ENCODE measurements at regions not wholly inside any gene's neighbourhood (a gene's known extent, or its start where the extent isn't known, plus 50 kb on each side); places are given as distances from the start of the nearest gene placed in this dataset.

DNA sequence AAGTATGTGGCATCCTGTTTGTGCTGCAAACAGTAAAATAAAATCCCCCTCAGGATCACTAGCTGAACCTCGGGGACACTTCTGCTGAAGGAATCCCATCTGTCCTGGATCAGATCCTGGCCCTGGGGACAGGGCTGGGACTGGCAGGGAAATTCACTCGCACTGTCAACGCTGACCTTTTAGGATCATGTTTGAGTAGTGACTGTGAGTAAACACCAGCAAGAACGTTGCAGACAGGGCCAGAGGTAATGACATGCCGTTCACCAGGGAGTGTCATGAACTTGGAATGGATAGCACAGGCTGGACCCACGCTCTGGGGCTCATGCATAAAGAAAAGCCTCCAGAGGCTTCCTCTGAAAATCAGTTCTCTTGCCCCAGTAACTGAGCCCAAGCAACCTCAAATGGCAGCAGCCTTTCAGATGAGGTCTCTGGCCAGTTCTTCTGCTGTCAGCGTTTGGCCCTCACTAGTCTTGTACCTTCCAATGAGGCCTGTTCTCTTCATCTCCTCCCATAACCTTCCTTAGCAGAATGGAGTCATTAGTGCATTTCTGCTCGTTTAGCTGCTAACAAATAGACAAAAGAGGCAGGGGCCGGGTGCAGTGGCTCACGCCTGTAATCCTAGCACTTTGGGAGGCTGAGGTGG lies 51.0 kb upstream of the BARX2 start:
- no peak for DNase-seq

DNA sequence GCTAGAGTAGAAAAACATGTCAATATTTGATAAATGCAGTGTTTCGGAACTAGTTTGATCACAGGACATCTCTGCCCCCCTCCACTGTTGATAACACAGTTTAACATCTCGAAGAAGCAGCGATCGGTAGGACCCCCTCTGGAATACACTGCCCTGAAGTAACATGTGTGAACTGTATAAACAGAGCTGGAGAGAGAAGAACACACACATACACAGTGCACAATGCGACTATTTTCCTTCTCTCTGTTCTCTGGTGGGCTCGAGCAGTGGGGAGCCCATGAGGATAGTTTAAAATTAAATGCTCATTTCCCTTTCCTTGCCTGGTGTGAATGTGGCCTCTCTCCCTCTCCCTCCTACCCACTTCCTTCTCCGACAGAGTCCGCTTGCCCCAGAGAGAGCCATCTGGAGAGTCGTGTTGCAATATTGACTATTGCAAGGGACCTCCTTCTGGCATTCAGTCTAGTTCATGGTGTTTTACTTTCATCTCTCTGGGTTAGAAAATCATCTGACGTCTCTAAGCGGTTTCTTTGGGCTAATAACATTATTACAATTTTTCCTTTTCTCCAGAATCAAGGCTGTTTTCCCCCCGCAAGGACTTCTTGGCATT lies 51.6 kb upstream of the BARX2 start:
- DNase-seq = peak; percentile 19

- DNase-seq = no peak
Measured at GRCh38 chr11:129322941-129323340, 52.7 kb upstream of the BARX2 start.

DNA sequence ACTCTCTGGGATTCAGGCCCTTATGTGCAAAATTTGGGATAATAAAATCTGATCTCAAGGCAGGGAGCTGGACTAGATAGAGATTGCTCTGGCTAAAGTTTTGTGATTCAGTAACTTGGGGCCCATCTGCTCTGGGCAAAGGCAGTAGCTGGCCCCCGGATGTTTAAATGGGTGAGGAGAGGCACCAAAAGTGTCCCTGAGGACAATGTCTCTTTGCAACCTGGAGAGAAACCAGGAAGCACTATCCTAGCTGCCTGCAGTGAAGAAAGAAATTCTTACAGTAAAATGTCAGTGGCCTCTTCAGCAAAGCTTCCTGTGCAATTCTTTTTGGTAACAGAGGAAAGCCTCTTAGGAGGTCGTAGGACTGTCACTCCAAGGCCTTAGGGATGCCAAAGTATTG lies 54.6 kb upstream of the BARX2 start:
- DNase-seq = no peak

GRCh38 chr11:129320494-129320893 lies 55.2 kb upstream of the BARX2 start:
- no peak for DNase-seq

GRCh38 chr11:129319751-129320150 lies 55.9 kb upstream of the BARX2 start:
- no peak for DNase-seq

- DNase-seq = no peak
Measured at GRCh38 chr11:129319201-129319600, 56.4 kb upstream of the BARX2 start.

- no peak for DNase-seq
Measured at GRCh38 chr11:129317571-129317970, 58.1 kb upstream of the BARX2 start.

DNA sequence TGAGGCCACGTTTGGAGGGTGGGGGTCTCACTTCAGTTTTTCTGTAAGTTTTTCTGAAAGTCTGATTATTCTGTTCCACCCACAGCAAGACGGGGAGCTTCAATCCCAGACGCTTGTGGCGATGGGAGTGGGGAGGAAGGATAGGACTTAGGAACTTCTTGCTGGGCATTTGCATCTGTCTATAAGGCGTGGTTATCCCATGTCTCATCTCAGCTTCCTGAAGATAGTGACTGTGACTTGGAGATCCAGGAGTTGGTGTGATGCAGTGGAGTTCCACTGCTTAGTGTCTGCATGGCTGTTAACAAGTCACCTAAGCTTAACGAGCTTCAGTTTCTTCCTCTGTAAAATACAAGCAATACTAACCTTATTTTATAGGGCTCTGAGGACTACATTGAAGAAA lies 58.9 kb upstream of the BARX2 start:
- no peak for DNase-seq

GRCh38 chr11:129315781-129316579 lies 59.7 kb upstream of the BARX2 start:
- peak; percentile 65 for DNase-seq

DNA sequence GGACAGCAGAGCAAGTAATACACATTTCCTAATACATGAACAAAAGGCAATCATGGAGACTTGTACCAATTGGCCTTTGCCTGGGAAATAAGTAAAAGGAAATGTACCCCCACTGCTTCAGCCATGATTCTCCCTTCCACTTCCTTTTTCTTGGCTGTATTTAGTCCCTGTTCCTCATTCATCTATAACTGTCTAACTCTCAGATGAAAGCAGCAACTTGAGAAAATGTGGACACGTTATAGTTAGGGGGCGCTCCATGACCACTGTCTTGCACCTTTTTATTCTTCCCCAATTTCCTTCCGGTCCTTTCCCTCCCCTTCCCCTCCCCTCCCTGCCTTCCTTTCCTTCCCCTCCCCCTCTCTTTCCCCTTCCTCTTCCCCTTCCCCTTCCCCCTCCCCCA lies 61.3 kb upstream of the BARX2 start:
- DNase-seq = no peak

DNA sequence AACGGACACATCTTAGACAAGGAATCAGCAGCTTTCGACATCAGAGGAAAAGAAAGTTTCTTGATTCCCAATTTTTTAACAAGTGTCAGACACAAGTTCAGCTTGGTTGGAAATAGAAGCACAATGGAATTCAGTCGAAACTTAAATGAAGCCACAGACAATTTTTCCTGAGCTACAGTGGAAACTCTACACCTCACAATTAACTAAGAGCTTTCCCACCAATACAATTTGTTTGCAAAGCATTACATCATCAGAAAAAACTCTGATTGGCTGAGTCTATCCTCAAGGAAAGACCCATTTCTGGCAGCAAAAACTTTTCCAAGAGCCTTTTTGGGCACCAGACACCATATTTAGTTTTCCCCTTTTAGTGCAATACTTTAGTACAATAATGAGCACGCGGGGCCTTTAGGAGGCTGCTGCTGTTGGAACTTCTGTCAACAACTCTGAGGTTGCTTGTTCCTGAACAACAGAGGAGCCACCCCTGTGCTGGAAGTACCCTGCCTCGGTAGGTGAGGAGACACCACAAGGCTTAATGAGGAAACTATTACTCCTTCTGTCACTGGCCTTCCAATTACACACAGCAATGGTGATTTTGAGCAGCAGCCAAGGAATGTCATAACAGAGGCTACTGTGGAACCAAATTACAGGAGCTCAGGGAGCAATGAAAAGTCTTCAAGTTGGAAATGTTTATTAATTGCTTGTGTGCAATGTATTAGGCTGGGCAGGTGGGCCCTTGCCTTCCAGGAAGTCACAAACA lies 61.9 kb upstream of the BARX2 start:
- peak; percentile 69 for DNase-seq

GRCh38 chr11:129312730-129313503 lies 62.7 kb upstream of the BARX2 start:
- DNase-seq = peak; percentile 51

DNA sequence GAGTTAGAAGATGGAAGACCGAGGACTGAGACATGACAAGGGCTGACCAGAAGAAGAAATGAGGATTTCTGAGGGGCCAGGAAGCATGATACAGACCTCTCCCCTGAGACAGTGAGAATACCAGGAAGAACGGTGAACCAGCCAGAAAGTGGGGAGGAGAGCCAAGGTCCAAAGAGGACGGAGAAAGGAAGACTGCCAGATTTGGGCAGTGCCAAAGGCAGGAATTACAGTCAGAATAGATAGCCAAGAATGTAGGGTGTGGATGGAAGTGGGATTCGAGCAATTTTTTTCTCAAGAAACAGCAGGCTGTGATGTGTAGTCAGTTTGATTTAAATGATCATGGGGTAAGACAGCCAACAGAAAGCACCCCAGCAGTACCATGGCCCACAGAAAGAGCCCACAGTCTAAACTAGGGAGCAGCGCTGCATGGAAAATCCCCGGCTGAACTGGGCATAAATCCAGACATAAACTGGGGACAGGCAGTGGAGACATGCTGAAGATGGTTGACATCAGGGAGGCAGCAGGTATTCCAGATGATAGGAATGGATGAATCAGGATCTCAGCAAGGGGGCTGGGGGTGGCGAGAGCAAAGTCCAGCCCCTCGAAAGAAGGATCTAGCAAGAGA lies 67.3 kb upstream of the BARX2 start:
- no peak for DNase-seq

- no peak for DNase-seq
Measured at GRCh38 chr11:129307162-129307561, 68.5 kb upstream of the BARX2 start.

DNA sequence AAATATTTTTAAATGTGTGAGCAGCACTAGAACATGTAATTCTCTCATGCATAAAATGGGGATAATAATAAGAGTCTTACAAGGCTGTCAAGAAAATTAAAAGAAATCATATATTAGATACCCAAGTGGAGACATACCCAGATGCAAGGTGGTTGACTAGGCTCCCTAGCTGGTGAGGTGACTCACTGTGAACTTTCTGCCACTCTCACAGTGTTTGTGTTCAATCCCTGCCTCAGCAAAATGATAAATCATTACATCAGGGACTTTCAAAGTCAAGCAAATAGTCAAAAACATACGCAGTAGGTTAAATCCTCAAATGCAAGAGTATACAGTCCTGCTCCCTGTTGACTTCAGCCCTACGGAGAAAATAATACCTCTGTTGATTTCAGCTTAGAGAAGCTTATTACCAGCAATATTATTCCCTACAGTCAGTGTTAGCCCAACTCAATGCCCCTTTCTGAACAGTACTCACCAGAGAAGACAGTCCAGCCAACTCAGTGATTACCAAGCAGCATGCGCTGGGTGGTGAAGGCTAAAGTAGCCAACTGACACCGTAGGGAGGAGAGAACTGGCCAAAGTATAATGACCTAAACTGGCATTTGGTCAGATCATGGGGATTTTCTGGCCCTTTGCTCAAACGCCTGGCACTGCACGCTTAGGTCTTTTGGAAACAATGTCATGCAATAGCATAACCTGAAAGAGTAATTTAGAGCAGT lies 73.1 kb upstream of the BARX2 start:
- DNase-seq = no peak

DNA sequence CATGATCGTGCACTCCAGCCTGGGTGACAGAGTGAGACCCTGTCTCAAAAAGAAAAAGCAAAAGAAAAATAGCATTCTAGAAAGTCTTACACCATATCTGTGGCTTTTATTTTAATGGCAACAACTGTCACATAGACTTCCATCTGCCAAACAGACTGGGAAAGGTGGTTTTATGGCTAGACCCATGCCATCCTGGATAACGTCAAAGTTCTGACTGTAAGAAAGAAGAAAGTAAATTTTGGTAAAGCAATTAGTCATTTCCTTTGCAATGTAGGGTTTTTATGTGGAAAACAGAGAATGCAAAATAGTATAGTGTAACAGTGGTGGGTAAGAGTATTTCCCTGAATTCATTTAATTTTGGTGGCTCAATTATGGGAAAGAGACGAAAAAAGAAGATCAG lies 75.5 kb upstream of the BARX2 start:
- no peak for DNase-seq

DNA sequence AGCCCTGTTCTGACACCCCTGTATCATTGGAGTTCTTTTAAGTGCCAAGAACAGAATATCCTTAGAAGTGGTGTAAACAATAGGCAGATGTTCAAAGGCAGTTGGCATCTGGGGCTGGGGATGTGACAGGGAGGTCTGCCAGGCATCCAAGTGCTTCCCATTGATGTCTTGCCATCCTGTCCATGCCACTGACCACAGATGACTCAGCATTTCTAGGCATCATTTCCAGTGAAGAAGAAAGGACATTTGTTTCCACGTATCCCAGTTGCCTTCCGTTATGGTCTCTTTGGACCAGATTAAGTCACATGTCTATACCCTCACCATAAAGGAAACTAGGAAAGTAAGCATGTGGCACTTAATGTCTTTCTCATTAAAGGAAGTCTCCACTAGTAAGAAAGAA lies 76.7 kb upstream of the BARX2 start:
- DNase-seq = no peak

- no peak for DNase-seq
Measured at GRCh38 chr11:129295746-129296145, 79.9 kb upstream of the BARX2 start.

DNA sequence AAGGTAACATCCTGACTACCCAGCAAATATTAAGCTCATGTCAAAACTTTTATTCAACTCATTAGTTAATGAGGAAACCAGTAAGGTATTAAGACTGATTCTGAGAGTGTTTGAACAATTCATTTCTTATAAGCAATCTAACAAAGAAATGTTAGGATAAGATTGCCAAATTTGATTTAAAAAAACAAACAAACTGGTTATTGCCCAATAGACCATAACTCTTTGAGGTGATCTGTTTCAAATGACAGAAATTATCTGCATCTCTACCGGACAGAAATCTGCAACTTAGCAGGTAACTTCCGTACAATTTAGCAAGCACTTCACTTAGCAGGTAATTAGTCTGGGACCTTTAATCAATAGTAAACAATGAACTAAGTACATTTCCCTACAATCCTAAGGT lies 82.9 kb upstream of the BARX2 start:
- DNase-seq = no peak

DNA sequence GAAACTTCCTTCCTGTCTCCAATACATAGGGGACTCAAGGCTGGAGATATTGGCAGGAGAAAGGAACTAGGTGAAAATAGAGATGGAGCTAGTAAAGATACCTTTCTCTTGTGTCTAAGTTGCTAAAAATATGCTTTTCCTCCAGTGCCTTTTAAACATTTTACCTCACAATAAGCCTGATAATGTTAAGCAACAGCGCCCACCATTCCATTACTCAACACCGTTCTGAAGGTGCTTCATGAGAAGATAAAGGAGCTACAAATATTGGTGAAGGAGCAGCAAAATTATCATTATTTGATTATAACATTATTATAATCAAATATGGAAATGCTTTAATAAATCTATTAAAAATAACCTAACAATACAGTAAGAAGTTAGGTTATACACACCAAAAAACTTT lies 83.6 kb upstream of the BARX2 start:
- DNase-seq = no peak

Data from tongue (tissue), 1 donor.